ENCODE measurements at regions not wholly inside any gene's neighbourhood (a gene's known extent, or its start where the extent isn't known, plus 50 kb on each side); places are given as distances from the start of the nearest gene placed in this dataset.

GRCh38 chr1:198841477-198841876, 202.6 kb downstream of the PTPRC start:
- TF ChIP-seq PKNOX1 (IDR thresholded peaks at IDR 0.05) (no peak), CTCF (IDR thresholded peaks at IDR 0.05 in 2 of 3, conservative IDR thresholded peaks at IDR 0.05 in 1 of 3; ENCODE audit: control insufficient read depth in 2 of 3, extremely low read depth in 1 of 3, insufficient read depth in 1 of 3, low read depth in 3 of 3, low read length in 3 of 3) (no peak)
